HG02642 (cell line): ENCODE measurements at regions not wholly inside any gene's neighbourhood (a gene's known extent, or its start where the extent isn't known, plus 50 kb on each side); places are given as distances from the start of the nearest gene placed in this dataset.
"Not testable (repeated sequence)": the region's sequence is repeated elsewhere in the genome, so short reads cannot be mapped to it uniquely, and the experiment has no call there.

Experiments used
- ATAC-seq: cut with Tn5 transposase; IDR thresholded peaks from one replicate; pipeline ENCODE4 v1.9.1; 2021; ENCODE audit warnings: mild to moderate bottlenecking; ENCODE audit not compliant: unreplicated experiment, poor library complexity

DNA sequence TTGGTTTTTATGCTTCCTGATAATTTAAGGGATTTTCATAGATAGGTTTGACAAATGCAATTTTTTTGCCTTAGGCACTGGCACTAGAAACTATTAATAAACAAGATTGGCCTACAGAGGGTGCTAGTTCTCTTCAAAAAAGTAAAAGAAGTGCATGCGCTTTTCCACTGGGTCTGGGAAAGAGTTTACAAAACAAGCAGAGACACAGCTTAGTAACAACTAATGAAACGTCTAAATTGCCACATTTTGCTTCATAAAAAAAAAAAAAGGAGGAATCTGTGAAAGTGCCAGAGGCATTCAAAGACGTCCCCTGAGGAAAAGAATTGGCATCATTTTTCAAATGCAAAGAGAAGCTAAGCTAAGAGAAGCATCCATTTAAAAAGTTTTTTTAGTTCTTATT, 58.3 kb upstream of the EEA1 start:
- no peak for ATAC-seq

DNA sequence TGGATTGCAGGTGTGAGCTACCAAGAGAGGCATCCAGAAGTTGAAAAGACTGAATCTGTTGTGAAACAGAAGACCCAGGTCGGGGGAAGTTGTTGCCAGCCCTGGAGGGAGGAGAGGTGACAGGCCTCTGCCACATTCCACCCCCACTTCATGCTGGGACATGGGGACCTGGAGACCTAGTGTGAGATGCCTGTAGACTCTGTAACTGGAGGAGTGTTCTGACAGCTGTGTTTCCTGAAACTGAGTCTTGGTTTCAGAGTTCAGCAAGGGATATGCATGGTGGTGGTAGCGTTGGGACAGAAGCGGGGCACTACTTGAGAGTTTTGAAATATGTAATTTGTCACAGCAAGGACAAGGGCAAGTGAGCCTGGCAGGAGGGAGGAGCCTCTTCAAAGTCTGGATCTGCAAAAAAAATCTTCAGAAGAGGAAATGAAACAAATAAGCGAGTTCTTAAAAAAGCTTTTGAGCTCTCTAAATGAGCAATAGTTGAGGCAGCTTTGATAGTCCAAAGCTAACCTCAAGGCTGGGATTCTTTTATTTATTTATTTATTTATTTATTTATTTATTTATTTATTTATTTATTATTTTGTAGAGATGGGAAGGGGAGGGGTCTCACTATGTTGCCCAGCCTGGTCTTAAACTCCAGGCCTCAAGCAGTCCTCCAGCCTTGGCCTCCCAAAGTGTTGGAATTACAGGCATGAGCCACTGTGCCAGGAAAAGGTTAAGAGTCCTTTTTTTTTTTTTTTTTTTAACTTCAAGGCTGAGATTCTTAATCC, 58.9 kb upstream of the EEA1 start:
- ATAC-seq = peak; percentile 85

DNA sequence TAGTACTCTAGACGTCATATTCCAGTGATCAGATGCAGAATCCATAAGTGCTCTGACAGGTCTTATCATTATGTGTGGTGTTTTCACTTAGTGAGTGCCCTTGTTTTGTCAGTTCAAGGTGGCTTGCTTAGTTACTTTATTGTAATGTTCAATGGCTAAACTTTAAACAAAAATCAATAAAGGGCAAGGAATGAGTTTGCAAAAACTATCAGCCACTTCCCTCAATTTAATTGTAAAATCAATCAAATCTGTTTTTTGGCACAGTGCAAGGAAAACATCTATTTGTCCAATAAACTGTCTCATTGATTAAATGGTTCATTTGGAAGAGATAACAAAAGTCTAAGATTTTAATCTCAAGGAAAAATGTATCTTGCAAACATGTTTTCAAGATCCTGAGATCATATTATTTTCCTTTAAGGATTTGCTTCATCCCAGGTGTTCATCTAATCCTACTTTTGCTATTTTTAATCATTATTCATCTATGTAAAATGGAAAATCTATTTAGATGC, 59.6 kb upstream of the EEA1 start:
- no peak for ATAC-seq

DNA sequence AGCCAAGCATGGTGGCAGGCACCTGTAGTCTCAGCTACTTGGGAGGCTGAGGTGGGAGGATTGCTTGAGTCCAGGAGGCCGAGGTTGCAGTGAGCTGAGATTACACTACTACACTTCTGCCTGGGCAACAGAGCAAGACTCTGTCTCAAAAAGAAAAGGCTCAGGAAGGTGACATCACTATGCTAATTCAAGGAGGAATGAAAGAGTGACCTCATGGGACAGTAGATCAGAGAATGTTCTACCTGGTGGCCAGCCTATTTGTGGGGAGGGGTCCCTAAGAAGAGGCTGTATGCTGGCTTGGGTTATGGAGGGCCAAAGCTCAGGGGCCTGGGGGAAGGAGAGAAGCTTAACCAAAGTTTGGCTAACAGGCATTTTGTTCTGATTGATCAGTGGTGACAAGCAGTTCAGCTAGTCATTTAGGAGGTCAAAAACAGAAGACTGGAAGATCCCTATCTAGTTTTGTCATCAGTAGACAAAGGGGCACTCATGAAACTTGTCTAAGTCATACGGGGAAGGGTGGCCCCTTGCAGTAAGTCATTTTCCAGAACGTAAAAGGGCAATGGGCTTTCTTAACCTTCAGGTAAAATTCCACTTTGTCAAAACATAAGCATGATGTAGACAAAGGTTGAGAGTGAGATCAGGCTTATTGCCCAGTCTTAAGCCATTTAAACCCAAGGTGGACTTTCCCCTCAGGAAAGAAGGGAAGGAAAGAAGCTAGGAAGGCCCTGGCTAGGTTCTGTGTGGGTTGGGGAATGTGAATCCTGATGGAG, 60.8 kb upstream of the EEA1 start:
- ATAC-seq = peak; percentile 35

DNA sequence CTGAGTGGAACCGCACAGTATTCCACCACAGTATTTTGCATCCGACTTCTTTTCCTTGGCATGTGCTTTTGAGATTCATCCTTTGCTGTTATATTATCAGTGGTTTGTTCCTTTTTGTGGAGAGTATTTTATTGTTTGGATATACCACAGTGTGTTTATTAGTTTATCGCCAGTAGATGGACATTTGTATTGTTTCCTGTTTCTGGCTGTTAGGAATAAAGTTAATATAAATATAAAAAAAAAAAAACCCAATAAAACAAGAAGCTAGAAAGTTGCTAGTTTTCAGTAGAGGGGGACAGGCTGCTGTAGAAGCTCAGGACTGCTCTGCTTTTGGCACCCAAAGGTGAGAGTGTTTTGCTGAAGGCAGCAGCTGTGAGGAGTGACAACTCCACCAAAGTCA, 62.0 kb upstream of the EEA1 start:
- no peak for ATAC-seq

DNA sequence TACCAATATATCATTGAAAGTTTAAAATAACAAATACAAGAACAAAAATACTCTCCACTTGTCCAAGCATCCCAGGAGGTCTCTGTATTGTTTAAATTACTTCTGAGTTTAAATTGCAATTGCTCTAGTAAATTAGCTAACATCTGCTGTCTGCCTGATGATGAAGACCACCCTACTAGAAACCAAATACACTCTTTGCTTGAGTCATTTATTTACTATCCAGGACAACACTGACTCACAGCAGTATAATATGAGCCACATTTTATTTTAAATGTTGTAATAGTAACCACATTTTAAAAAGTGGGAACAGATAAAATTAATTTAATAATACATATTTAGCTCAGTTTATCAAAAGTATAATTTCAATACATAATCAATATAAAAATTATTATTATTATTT, 62.9 kb upstream of the EEA1 start:
- no peak for ATAC-seq

DNA sequence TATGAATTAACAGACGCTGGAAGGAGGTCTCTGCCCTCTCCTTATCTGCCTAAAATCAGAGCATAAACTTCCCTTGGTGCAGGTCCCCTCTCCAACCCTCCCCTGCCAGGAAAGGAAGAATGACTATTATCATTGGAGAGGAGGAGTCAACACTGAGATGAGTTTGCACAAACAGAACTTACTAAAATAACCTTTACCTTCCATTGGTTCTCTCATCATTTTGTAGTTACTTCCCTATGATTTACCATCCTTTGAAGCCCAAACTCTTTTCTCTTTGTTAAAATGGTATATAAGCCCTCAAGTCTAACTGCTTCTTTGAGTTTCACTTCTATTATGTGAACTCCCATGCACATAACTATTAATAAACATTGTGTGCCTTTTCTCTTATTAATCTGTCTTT, 64.2 kb upstream of the EEA1 start:
- ATAC-seq = no peak

DNA sequence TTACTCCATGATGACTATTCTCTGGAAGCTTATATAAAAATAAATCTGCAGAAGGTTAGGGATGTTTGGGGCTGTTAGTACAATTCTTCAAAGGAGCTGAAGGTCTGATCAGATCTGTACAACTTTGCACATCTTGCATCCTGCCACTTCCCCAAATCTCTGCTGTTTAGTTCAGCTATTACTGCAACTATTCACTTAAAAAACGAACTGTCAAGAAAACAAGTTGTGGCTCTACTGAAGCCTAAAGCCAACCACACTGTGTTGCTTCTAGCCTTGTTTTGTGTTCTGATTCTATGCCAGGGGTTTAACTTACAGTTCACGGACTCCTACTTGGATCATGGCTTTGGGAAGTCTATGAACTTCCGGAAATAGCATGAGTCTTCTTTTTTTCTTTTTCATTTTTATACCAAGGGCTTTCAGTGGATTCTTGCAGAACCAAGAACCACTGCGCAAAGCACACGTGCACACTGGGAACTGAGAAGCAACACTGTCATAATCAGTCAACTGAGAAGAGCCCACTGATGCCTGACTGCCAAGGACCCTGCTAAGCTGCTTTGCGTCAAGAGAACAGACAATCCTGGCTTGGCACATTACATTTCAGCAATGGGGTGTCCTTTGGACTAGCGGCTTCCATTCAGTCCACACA, 66.3 kb upstream of the EEA1 start:
- ATAC-seq = peak; percentile 82

DNA sequence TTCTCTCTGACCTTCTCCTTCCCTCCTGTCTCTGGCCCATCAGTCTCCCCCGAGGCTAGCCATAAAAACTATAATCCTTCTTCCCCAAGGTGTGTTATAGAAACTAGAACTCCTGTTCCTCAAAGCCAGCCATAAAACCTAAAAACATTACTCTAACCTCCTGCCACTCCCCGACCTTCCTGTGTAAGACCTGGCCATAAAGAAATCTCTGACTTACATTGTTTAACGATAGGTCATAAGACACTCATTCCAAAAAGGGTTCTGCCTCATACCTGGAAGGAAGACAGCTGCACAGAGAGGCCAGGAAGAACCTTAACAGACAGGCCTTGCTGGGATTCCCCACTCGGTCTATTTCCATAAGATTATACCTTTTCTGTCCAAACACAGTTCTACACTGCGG, 70.9 kb upstream of the EEA1 start:
- ATAC-seq = no peak

DNA sequence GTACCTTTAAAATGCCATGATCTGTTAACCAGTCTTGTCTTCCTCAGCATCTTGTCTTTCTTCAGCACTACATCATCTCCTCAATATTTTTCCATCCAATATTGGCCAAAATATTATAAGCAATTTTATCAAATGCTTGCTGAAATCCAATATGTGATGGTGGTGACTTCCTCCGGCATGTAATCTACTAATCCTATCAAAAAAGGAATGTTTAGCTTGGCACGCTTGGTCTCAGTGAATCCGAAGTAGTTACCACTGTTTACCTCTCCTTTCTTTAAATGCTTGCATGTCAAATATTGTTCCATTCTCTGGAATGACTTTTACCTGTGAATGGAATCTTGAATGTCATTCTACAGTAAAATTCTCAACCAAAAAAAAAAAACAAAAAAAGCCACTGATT, 72.3 kb upstream of the EEA1 start:
- no peak for ATAC-seq

DNA sequence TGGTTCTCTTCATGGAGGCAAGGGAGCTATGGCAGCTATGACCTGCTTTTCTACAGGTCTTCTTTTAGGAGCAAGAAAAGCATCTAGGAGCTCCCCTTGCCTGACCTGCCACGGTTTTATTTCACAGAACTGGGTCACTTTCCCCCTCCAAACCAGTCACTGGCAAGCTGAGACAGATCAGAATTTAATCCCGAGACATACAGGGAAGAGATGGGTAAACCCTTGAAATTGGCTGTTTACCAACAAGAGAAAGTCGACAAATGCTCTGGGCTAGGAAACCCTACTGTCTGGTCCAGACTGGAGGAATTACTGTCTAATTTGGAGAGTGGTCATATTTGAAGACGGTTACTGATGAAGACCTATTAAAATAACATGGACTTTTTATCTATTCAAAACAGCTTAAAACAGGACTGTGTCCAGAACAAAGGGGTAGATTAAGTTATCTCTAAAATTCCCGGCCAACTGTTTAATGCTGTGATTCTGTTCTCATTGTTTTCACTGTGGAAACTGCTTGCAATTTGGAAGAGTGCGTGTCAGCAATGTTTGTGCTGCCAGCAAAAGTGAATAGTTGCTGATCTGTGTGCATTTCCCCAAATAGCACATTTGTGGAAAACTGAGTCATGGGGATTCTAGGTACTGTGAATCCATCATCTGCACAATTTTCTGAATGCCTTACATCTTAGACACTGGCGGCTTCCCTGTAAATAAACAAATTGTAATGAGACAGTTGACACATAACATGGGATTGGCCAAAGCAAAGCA, 73.4 kb upstream of the EEA1 start:
- no peak for ATAC-seq

DNA sequence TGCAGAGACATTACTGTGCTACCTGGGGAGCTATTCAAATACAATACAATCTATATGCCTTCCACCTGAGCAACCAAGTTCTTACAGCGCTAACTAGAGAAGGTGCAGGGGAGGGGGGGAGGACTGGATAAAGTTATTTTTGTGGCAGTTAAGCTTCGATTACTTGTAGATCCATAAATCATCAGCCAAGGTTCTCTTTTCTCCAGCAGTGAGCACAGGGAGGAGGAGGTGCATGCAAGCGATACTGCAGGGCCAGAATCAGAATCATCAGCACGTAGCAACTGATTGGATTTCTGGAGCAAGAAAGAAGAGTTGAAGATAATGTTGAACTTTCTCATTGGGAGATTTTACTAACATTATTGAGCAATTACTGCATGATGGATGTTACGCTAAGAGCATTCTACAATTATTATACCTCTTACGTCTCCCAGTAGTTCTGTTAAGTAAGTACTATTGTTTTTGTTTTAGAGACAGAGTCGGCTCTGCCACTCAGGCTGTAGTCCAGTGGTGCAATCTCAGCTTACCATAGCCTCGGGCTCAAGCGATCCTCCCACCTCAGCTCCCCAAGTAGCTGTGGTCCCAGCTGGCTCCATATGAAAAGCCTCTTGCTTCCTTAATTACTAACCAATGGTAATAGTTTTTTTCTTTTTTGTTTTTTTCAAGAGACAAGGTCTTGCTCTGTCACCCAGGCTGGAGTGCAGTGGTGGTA, 74.6 kb upstream of the EEA1 start:
- no peak for ATAC-seq

DNA sequence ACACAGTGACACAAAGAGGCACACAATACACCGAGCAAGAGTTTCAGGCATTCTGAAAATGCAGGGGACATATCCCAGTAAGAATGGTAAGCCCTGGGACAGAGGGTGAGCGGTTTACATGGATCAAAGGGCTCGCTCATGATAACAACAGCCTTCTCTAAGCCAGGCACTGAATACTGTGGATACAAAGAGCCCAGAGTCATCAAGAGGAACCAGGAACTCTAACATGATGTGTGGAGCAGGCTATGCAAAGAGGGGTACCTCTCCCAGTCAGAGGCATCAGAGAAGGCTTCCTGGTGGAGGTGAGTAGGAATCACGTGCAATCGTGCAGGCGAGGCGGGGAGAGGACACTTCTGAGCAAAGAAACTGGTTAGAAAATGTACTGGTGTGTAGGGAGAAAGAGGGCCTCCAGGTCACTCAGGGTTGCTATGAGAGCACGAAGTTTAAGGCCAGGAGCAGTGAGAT, 76.9 kb upstream of the EEA1 start:
- ATAC-seq = no peak

DNA sequence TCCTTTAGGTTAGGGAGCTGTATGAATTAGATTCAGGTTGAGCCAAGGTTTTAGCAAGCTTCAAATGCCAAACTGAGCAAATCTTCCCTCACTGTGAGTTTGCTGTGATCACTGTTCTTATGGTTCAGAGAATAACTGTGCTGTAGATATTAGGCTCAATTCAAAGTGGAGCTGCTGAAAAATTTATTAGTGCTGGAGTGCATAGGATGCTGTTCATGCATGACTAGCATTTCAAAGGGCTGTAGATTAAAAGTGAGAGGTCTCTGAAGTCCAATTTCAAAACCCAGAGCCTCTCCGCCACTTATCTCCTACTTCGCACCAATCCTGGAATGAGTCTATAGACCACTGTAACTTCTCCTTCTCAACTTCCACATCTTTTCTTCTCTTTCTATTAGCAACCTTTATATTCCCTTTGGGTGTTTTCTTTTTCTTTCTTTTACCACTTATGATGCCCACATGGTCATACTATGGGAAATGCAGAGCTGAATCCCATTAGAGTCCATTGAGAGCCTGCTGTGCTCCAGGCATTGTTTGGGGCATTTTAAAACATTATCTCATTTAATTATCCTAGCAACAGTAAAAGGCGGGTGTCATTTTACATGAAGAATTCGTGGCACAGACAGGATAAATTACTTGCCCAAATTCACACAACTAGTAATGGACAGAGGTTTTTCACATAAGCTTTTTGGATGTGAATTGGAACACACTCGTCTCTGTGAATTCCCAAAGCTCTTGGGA, 77.5 kb upstream of the EEA1 start:
- no peak for ATAC-seq

DNA sequence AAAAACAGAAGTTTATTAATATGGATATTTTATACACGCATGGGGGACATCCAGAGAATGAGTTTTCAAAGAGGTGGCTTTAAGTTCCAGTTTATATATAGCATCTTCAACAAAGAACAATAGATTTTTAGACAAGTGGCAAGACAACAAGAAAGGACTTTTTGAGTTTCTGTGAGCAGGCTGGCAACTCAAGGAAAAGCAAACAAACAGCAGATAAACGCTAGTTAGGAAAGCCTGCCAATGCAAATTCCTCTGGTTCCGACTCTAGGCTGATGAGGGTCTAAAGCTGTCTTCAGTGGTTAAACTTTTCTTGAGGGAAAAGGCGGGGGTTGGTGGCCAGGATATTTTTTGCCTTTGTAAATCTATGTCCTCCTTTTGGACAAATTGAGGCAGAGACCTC, 78.4 kb upstream of the EEA1 start:
- ATAC-seq = no peak

DNA sequence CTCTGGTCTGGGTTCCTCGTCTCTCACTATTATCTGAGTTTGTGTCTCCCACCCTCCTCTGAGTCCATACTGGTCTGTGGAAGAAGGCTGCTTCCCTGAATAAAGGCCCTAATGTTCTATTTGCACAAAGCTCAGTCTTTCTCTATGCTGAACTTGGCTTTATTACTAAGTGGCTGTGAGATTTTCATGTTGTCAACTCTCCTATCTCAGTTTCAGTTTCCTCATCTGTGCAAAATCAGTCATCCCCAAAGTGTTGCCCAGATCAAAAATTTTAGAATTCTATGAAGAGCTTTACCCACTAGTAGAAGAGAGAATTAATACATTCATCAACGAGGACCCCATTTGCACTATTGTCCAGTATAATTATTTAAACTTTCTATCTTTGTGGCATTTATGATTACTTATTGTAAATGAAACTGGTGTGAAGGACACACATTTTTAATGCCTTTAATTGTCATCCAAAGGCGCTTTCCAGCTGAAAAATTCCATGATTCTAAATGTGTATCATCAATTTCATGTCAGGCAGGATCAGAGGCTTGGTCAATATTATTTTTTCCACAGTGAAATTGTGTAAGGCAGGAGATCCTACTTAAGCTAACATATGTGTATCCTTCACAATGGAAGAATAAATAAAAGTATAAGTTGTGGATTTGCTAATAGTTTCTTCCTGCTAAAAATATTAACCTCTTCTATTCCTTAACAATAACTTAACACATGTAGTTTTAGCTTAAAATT, 79.1 kb upstream of the EEA1 start:
- peak; percentile 81 for ATAC-seq

DNA sequence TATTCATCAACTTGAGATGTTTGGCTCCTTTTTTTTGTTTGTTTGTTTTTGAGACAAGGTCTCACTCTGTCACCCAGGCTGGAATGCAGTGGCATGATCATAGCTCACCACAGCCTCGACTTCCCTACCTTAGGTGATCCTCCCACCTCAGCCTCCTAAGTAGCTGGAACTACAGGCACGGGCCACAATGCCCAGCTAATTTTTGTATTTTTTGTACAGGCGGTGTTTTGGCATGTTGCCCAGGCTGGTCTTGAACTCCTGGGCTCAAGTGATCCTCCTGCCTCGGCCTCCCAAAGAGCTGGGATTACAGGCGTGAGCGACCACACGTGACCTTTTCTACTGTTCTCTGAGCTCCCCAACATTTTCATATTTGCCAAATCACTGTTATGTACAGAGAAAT, 79.8 kb upstream of the EEA1 start:
- not testable (repeated sequence) for ATAC-seq

DNA sequence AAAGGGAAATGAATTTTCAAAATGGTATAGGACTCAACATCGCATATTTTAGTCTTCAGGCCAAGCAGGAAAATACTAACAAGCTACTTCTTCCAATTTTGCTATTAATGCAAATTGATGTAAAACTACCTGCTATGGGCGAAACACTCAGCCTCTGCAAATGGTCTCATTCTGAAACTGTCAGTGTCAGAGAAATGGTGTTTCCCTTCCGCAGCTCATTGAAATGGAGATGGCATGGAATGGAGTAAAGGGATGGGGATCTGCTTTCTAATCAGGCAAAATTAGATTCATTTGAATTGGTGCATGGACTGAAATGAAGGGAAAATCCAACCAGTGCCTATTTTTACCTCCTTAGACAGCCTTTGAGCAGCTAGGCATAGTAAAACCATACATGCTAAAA, 80.4 kb upstream of the EEA1 start:
- peak; percentile 47 for ATAC-seq
